Suprapubic skin (tissue), 4 donors: ENCODE measurements at regions not wholly inside any gene's neighbourhood (a gene's known extent, or its start where the extent isn't known, plus 50 kb on each side); places are given as distances from the start of the nearest gene placed in this dataset.

Experiments used
- CTCF ChIP-seq, 2 donors: fragments of 200-600 bp in 1 of 2; fragments of 450-650 bp in 1 of 2; sonication (generic) in 1 of 2; IDR thresholded peaks; one replicate each; pipeline ENCODE4 v1.5.1; 2016 to 2019; ENCODE audit warnings: antibody characterized with exemption in 2 of 2, mild to moderate bottlenecking in 1 of 2, moderate library complexity in 1 of 2
- EP300 ChIP-seq: sonication (generic); formaldehyde crosslinking; IDR thresholded peaks from one replicate; pipeline ENCODE4 v1.6.1; 2017; ENCODE audit warnings: antibody characterized with exemption
- POLR2A ChIP-seq, 2 donors: fragments of 450-650 bp; IDR thresholded peaks; one replicate each; pipeline ENCODE4 v1.6.1; 2017; ENCODE audit warnings: antibody characterized with exemption in 2 of 2, mild to moderate bottlenecking in 2 of 2, moderate library complexity in 2 of 2
- POLR2AphosphoS5 ChIP-seq, 3 donors: sonication (generic); formaldehyde crosslinking; IDR thresholded peaks; one replicate each; pipeline ENCODE4 v1.6.1; 2017; ENCODE audit warnings: antibody characterized with exemption in 3 of 3

GRCh38 chr5:88384886-88385285 lies 116.2 kb upstream of the TMEM161B start:
- TF ChIP-seq CTCF (IDR thresholded peaks at IDR 0.05) (no peak), POLR2A (IDR thresholded peaks at IDR 0.05) (no peak), POLR2AphosphoS5 (IDR thresholded peaks at IDR 0.05) (no peak), EP300 (no peak)
